ENCODE measurements at regions not wholly inside any gene's neighbourhood (a gene's known extent, or its start where the extent isn't known, plus 50 kb on each side); places are given as distances from the start of the nearest gene placed in this dataset.
"Not testable (repeated sequence)": the region's sequence is repeated elsewhere in the genome, so short reads cannot be mapped to it uniquely, and the experiment has no call there.

DNA sequence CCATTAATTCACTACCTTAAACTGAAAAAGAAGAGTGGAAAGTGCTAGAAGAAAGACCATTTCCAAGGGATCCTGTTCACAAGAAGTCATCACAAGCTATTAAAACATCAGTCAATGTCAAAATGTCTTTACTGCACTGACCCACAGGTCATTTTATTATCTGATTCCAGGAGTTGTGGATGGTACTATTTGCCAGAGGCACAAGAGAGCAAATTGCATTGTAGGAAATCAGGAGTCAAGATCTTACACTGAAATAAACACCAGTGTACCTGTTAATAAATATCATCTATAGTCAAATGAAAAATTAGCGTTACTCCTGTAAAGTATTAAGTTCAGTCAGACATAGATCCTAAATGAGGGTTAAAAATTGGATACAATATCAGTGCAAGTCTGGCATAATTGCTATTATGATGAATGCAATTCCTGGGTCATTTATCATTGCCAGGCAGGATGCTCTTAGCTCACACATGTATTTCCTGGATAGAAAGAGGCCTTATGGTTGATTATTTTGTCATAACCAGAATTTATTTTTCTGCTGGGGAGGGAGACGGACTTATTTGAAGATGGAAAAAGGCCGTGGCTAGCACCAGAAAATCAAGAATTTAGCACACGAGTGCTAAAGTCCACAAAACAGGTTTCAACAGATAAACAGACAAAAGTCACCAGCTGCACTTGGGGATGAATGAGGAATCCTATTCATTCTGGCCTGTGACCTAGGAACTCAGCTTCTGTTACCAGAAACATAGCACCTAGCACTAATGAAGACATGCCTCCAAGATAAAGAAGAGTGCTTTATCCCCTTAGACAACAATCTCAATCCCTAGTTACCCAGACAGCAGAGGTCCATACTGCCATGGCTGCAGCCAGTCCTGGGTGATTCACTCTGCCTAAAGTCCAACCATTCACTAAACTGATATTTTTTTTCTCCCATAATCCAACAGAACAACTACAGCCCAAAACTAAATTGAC, 683.1 kb upstream of the POM121L12 start:
- Mint-ChIP-seq H3K36me3 (ENCODE audit: insufficient read depth) (no peaks in the 10 kb centered on the region), H3K4me1 (ENCODE audit: low read depth in 2 of 2) (no peaks in the 10 kb centered on the region), H3K9me3 (peaks cover 16 to 32% of the 10 kb centered on the region in 2 donors), H3K27me3 (no peaks in the 10 kb centered on the region), H3K27ac (no peak overlapping the region), H3K4me3 (no peak overlapping the region)
- DNase-seq (no peak), ATAC-seq (replicated peaks) (no peak)

DNA sequence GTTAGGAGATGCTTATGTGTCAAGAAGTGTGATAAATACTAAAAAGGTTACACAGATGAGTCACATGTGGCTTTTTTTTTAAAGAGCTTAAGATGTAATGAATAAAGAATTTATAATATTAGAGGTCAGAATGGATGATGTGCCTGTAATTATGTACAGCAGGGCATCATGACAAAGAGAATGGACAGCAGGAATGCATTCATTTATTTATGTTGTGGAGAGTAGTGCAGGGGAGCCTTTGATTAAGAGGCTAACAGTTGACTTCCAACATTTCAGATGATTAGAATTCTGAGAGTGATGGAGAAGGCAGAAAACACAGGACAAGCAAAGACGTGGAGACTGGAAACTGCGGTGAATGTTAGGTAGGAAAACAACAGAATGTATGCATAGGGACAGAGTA, 691.4 kb upstream of the POM121L12 start:
- peaks cover 9 to 26% of the 10 kb centered on the region in 2 donors for H3K9me3 Mint-ChIP-seq
- no peak overlapping the region for H3K4me3 Mint-ChIP-seq
- H3K36me3 Mint-ChIP-seq (ENCODE audit: insufficient read depth), result peaks cover 3% of the 10 kb centered on the region
- DNase-seq (no peak), ATAC-seq (replicated peaks) (no peak)
- no peaks in the 10 kb centered on the region for H3K27me3 Mint-ChIP-seq
- no peaks in the 10 kb centered on the region for H3K4me1 Mint-ChIP-seq (ENCODE audit: low read depth in 2 of 2)
- no peak overlapping the region for H3K27ac Mint-ChIP-seq

DNA sequence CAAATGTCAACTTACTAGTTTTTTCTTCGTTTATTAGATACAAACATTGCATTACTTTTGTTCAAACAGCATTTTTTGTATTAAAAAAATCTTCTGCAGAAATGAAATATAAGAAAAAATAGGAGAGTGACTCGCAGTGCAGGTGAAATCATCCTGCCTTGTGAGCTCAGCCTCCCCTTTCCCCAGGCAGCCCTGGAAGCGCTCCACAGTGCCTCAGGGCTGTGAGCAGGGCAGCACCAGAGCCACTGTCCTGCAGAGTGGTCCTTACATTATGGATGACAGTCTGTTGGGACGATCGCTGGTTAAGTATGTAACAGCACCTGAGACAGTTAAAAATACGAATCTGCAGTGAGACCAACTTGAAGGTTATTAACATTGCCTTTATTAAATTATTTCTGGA, 695.4 kb upstream of the POM121L12 start:
- DNase-seq (no peak), ATAC-seq (replicated peaks) (no peak)
- Mint-ChIP-seq H3K27ac (no peak overlapping the region), H3K36me3 (ENCODE audit: insufficient read depth) (peaks cover 3% of the 10 kb centered on the region), H3K27me3 (no peaks in the 10 kb centered on the region), H3K9me3 (peaks cover 5 to 26% of the 10 kb centered on the region in 2 donors), H3K4me3 (no peak overlapping the region), H3K4me1 (ENCODE audit: low read depth in 2 of 2) (no peaks in the 10 kb centered on the region)

DNA sequence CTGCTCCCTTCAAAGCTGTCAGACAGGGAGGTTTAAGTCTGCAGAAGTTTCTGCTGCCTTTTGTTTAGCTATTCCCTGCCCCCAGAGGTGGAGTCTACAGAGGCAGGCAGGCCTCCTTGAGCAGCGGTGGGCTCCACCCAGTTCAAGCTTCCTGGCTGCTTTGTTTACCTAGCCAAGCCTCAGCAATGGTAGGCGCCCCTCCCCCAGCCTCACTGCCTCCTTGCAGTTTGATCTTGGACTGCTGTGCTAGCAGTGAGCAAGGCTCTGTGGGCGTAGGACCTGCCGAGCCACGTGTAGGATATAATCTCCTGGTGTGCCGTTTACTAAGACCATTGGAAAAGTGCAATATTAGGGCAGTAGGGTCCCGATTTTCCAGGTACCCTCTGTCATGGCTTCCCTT, 707.1 kb upstream of the POM121L12 start:
- H3K4me3 Mint-ChIP-seq; H3K36me3 Mint-ChIP-seq (ENCODE audit: insufficient read depth); H3K27ac Mint-ChIP-seq; DNase-seq; H3K27me3 Mint-ChIP-seq; H3K4me1 Mint-ChIP-seq (ENCODE audit: low read depth in 2 of 2); H3K9me3 Mint-ChIP-seq; ATAC-seq (replicated peaks): not testable (repeated sequence)

DNA sequence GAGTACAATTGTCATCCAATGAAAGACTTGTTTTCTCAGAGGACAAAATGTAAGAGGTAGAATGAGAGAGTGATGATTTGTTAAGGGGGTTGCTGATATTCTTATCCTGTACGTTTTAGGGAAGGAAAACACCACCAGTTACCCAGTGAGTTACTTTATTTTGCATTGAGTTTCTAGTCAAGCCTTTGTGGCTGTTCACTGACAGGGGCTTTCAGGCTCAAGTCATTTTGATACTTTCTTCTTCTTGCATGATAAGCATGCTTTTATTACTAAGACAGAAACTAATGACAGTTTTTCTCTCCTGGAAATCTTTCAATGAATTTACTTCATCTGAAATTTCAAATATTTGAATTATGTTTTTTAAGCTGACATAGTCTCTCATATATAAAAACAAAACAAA, 710.2 kb upstream of the POM121L12 start:
- no peak overlapping the region for H3K4me3 Mint-ChIP-seq
- no peaks in the 10 kb centered on the region for H3K4me1 Mint-ChIP-seq (ENCODE audit: low read depth in 2 of 2)
- peaks cover 8 to 9% of the 10 kb centered on the region in 2 donors for H3K9me3 Mint-ChIP-seq
- ATAC-seq (replicated peaks) (no peak), DNase-seq (no peak)
- no peak overlapping the region for H3K27ac Mint-ChIP-seq
- no peaks in the 10 kb centered on the region for H3K27me3 Mint-ChIP-seq
- H3K36me3 Mint-ChIP-seq (ENCODE audit: insufficient read depth), result no peaks in the 10 kb centered on the region

DNA sequence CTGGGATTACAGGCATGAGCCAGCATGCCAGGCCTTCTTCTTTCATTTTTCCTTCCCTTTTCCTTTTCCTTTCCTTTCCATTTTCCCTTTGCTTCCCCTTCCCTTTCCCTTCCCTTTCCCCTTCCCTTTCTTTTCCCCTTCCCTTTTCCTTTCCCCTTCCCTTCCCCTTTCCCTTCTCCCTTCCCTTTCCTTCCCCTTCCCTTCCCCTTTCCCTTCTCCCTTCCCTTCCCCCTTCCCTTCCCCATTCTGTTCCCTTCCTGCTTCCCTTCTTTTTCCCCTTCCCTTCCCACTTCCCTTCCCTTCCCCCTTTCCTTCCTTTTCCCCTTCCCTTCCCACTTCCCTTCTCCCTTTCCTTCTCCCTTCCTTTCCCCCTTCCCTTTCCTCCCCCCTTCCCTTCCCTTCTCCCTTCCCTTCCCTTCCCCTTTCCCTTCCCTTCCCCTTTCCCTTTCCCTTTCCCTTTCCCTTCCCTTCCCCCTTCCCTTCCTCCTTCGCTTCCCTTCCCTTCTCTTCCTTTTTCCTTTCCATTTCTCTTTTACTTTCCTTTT, 712.2 kb upstream of the POM121L12 start:
- Mint-ChIP-seq H3K9me3 (peaks cover 8% of the 10 kb centered on the region in 2 donors), H3K4me3 (no peak overlapping the region), H3K4me1 (ENCODE audit: low read depth in 2 of 2) (no peaks in the 10 kb centered on the region), H3K27me3 (no peaks in the 10 kb centered on the region), H3K27ac (no peak overlapping the region), H3K36me3 (ENCODE audit: insufficient read depth) (no peaks in the 10 kb centered on the region)
- ATAC-seq (replicated peaks) (no peak), DNase-seq (no peak)

DNA sequence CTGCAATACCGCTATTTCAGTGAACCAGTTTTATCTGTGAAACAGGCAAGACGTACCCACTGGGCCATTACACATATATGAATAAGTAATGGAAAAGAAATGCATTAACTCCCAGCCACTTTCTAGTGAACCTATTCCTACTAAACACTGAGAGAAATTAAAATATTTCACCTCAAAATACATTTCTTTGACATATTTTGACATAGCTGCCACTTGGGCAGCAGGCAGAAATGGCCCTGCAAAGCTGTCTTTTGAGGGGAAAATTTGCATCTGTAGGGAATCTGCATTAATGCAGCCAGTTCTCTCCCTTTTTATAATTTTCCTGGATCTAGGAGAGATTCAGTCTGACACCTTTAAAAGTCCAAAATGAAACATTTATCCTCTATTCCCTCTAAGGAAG, 714.8 kb upstream of the POM121L12 start:
- no peak overlapping the region for H3K27ac Mint-ChIP-seq
- H3K4me3 Mint-ChIP-seq, result no peak overlapping the region
- DNase-seq (no peak), ATAC-seq (replicated peaks) (no peak)
- H3K27me3 Mint-ChIP-seq, result no peaks in the 10 kb centered on the region
- peaks cover 11 to 12% of the 10 kb centered on the region in 2 donors for H3K9me3 Mint-ChIP-seq
- no peaks in the 10 kb centered on the region for H3K4me1 Mint-ChIP-seq (ENCODE audit: low read depth in 2 of 2)
- no peaks in the 10 kb centered on the region for H3K36me3 Mint-ChIP-seq (ENCODE audit: insufficient read depth)

DNA sequence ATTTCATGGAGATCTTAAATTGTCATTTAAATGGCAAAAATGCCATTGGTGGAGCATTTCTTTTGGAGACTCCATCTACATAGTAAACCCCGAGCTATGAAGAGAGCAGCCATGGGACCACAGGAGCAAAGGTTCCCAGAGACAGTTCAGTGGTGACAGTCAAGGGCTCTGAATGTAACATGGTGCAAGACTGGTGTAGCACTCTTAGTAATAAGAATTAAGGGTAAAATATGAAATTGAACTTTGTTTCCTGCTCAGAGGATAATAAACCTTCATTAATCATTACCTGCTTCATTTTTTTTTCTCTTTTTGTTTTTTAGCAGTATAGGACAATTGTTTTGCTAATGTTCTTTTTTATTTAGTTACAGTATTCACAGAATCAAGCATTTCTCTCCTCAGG, 717.5 kb upstream of the POM121L12 start:
- no peaks in the 10 kb centered on the region for H3K36me3 Mint-ChIP-seq (ENCODE audit: insufficient read depth)
- DNase-seq, result no peak
- H3K4me1 Mint-ChIP-seq (ENCODE audit: low read depth in 2 of 2), result no peaks in the 10 kb centered on the region

DNA sequence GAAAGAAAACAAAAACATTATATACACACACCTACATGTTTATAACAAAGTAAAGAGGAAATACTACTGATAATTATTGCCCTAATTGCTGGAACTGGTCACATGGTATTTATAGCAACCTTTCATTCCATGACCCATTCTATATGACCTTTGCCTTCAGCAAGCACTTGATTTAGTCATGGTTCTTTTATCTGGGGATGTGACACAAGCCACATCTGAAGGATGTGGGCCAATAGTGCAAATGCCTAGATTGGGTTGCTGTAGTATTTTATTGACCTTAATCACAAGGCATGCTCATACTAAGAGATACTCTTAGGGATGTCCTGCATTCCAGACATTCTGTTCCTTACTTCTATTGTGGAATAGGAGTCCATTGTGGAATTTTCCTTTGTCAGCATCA, 723.5 kb upstream of the POM121L12 start:
- no peaks in the 10 kb centered on the region for H3K27me3 Mint-ChIP-seq
- H3K4me1 Mint-ChIP-seq (ENCODE audit: low read depth in 2 of 2), result no peaks in the 10 kb centered on the region
- no peak overlapping the region for H3K4me3 Mint-ChIP-seq
- H3K9me3 Mint-ChIP-seq, result peaks cover 3 to 5% of the 10 kb centered on the region in 2 donors
- no peaks in the 10 kb centered on the region for H3K36me3 Mint-ChIP-seq (ENCODE audit: insufficient read depth)
- ATAC-seq (replicated peaks) (no peak), DNase-seq (no peak)
- H3K27ac Mint-ChIP-seq, result no peak overlapping the region

More for the DNA sequence above, 717.5 kb upstream of the POM121L12 start:
- no peaks in the 10 kb centered on the region for H3K27me3 Mint-ChIP-seq
- ATAC-seq (replicated peaks), result no peak
- no peak overlapping the region for H3K4me3 Mint-ChIP-seq
- peaks cover 5 to 7% of the 10 kb centered on the region in 2 donors for H3K9me3 Mint-ChIP-seq
- H3K27ac Mint-ChIP-seq, result no peak overlapping the region

DNA sequence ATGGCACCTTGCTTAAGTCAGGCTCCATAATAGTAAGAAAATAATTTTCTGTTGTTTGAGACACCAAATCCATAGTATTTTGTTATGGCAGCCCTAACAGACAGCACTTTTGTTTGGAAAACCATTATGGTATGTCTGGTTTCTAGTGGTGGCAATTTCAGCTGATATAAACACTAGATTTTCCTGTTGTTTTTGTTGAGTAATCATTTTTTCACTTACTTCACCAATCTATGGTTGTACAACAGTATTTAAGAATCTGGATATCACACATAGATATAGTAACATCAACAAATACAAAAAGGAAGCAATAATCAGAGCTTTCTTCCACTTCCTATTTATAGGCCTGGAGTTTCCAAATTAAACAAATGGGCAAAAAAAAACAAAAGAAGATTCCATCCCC, 725.8 kb upstream of the POM121L12 start:
- no peak overlapping the region for H3K4me3 Mint-ChIP-seq
- ATAC-seq (replicated peaks) (no peak), DNase-seq (no peak)
- no peaks in the 10 kb centered on the region for H3K36me3 Mint-ChIP-seq (ENCODE audit: insufficient read depth)
- H3K27me3 Mint-ChIP-seq, result no peaks in the 10 kb centered on the region
- no peaks in the 10 kb centered on the region for H3K4me1 Mint-ChIP-seq (ENCODE audit: low read depth in 2 of 2)
- H3K9me3 Mint-ChIP-seq, result no peaks in the 10 kb centered on the region
- H3K27ac Mint-ChIP-seq, result no peak overlapping the region

DNA sequence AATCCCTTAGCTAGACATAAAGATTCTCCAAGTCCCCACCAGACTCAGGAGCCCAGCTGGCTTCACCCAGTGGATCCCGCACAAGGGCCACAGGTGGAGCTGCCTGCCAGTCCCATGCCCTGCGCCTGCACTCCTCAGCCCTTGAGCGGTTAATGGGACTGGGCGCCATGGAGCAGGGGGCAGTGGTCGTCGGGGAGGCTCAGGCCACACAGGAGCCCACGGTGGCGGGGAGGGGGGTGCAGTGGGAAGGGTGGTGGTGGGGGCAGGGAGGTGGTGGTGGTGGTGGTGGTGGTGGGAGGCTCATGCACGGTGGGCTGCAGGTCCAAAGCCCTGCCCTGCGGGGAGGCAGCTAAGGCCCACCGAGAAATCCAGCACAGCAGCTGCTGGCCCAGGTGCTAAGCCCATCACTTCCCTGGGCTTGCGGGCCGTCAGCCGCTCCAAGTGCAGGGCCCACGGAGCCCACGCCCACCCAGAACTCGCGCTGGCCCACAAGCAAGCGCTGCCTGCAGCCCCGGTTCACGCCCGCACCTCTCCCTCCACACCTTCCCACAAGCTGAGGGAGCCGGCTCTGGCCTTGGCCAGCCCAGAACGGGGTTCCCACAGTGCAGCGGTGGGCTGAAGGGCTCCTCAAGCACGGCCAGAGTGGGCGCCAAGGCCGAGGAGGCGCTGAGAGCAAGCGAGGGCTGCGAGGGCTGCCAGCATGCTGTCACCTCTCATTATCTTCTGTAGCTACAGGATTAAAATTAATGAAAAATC, 732.5 kb upstream of the POM121L12 start:
- no peak overlapping the region for H3K4me3 Mint-ChIP-seq
- H3K27me3 Mint-ChIP-seq, result no peaks in the 10 kb centered on the region
- no peak for DNase-seq
- H3K9me3 Mint-ChIP-seq, result peaks cover 5 to 16% of the 10 kb centered on the region in 2 donors
- H3K27ac Mint-ChIP-seq, result no peak overlapping the region
- H3K4me1 Mint-ChIP-seq (ENCODE audit: low read depth in 2 of 2), result no peaks in the 10 kb centered on the region
- no peaks in the 10 kb centered on the region for H3K36me3 Mint-ChIP-seq (ENCODE audit: insufficient read depth)
- no peak for ATAC-seq (replicated peaks)

DNA sequence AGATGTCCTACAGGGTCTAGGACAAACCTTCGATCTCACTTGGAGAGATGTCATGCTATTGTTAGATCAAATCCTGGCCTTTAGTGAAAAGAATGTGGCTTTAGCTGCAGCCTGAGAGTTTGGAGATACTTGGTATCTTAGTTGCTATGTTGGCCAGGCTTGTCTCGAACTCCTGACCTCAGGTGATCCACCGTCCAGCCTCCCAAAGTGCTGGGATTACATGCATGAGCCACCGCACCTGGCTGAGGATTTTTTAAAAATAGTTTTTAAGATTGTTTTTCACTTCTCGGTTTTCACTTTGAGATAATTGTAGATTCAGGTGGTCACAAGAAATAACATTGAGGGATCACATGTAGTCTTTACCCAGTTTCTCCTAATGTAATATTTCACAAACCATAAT, 738.3 kb upstream of the POM121L12 start:
- ATAC-seq (replicated peaks) (no peak), DNase-seq (no peak)
- peaks cover 6 to 15% of the 10 kb centered on the region in 2 donors for H3K9me3 Mint-ChIP-seq
- H3K4me3 Mint-ChIP-seq, result no peak overlapping the region
- H3K36me3 Mint-ChIP-seq (ENCODE audit: insufficient read depth), result no peaks in the 10 kb centered on the region
- H3K4me1 Mint-ChIP-seq (ENCODE audit: low read depth in 2 of 2), result no peaks in the 10 kb centered on the region
- H3K27me3 Mint-ChIP-seq, result no peaks in the 10 kb centered on the region
- H3K27ac Mint-ChIP-seq, result no peak overlapping the region

DNA sequence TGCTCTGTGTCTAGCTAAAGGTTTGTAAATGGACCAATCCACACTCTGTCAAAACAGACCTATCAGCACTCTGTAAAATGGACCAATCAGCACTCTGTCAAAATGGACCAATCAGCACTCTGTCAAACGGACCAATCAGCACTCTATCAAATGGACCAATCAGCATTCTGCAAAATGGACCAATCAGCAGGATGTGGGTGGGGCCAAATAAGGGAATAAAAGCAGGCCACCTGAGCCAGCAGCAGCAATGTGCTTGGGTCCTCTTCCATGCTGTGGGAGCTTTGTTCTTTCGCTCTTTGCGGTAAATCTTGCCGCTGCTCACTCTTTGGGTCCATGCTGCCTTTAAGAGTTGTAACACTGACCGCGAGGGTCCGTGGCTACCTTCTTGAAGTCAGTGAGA, 740.5 kb upstream of the POM121L12 start:
- no peak for ATAC-seq (replicated peaks)
- Mint-ChIP-seq H3K4me3 (no peak overlapping the region), H3K36me3 (ENCODE audit: insufficient read depth) (no peaks in the 10 kb centered on the region), H3K27me3 (no peaks in the 10 kb centered on the region), H3K9me3 (peaks cover 2 to 7% of the 10 kb centered on the region in 2 donors), H3K4me1 (ENCODE audit: low read depth in 2 of 2) (no peaks in the 10 kb centered on the region), H3K27ac (no peak overlapping the region)
- no peak for DNase-seq
